CD4-positive, alpha-beta T cell treated with Interferon gamma for 1 hour (primary cell): ENCODE measurements at regions not wholly inside any gene's neighbourhood (a gene's known extent, or its start where the extent isn't known, plus 50 kb on each side); places are given as distances from the start of the nearest gene placed in this dataset.
"Not testable (repeated sequence)": the region's sequence is repeated elsewhere in the genome, so short reads cannot be mapped to it uniquely, and the experiment has no call there.

Experiments used
- DNase-seq: peaks from one replicate; pipeline ENCODE4 v3.0.0-alpha.2; 2020

- DNase-seq, result no peak
These were observed 107.1 kb downstream of the OXSM start for GRCh38 chr3:25897019-25897418.

- DNase-seq, result no peak
These were observed 109.6 kb downstream of the OXSM start for GRCh38 chr3:25899352-25900101.

GRCh38 chr3:25900161-25900560, 110.3 kb downstream of the OXSM start:
- DNase-seq, result no peak

GRCh38 chr3:25901796-25902195, 111.9 kb downstream of the OXSM start:
- no peak for DNase-seq

- DNase-seq, result no peak
These were observed 112.7 kb downstream of the OXSM start for GRCh38 chr3:25902586-25902985.

GRCh38 chr3:25903371-25904129, 113.7 kb downstream of the OXSM start:
- DNase-seq, result no peak

- DNase-seq, result no peak
These were observed 114.3 kb downstream of the OXSM start for GRCh38 chr3:25904206-25904605.

GRCh38 chr3:25906132-25906906, 116.4 kb downstream of the OXSM start:
- no peak for DNase-seq

GRCh38 chr3:25907081-25907480, 117.2 kb downstream of the OXSM start:
- DNase-seq, result no peak

- DNase-seq, result no peak
These were observed 120.2 kb downstream of the OXSM start for GRCh38 chr3:25910105-25910504.

- no peak for DNase-seq
These were observed 121.1 kb downstream of the OXSM start for GRCh38 chr3:25910997-25911396.

- DNase-seq, result peak; percentile 17
These were observed 121.8 kb downstream of the OXSM start for GRCh38 chr3:25911525-25912295.

- no peak for DNase-seq
These were observed 123.3 kb downstream of the OXSM start for GRCh38 chr3:25913179-25913578.

GRCh38 chr3:25915673-25916072, 125.8 kb downstream of the OXSM start:
- no peak for DNase-seq

GRCh38 chr3:25916321-25916720, 126.4 kb downstream of the OXSM start:
- DNase-seq, result no peak

- DNase-seq, result not testable (repeated sequence)
These were observed 142.1 kb downstream of the OXSM start for GRCh38 chr3:25931967-25932366.

GRCh38 chr3:25938566-25939325, 148.9 kb downstream of the OXSM start:
- DNase-seq, result no peak

- DNase-seq, result no peak
These were observed 151.0 kb downstream of the OXSM start for GRCh38 chr3:25940935-25941334.

- DNase-seq, result no peak
These were observed 154.4 kb downstream of the OXSM start for GRCh38 chr3:25944329-25944728.

GRCh38 chr3:25945366-25945765, 155.5 kb downstream of the OXSM start:
- DNase-seq, result no peak

- DNase-seq, result no peak
These were observed 155.9 kb downstream of the OXSM start for GRCh38 chr3:25945836-25946235.

GRCh38 chr3:25952133-25952532, 162.2 kb downstream of the OXSM start:
- DNase-seq, result no peak
